ENCODE measurements at regions not wholly inside any gene's neighbourhood (a gene's known extent, or its start where the extent isn't known, plus 50 kb on each side); places are given as distances from the start of the nearest gene placed in this dataset.

- H3K27ac ChIP-seq = no peak overlapping the region
- no peak overlapping the region for H3K4me3 ChIP-seq
- WGBS (ENCODE audit: missing lambda C conversion rate) = 7% methylated on average over 3 of the region's 3 CpGs
- no peak for ATAC-seq
- DNase-seq (ENCODE audit: low read depth in 1 of 2, low spot score in 1 of 2) = no peak
- no peak for TF ChIP-seq HOXB5 (CRISPR knock-in tag; IDR thresholded peaks at IDR 0.05)
- no peak for TF ChIP-seq RAD21 (conservative IDR thresholded peaks at IDR 0.05 in 1 of 2, IDR thresholded peaks at IDR 0.05 in 1 of 2)
- no peak for TF ChIP-seq MYC (IDR thresholded peaks at IDR 0.05; ENCODE audit: borderline replicate concordance, low read length)
- no peak for TF ChIP-seq JUNB (IDR thresholded peaks at IDR 0.05)
- TF ChIP-seq ZFP36 (IDR thresholded peaks at IDR 0.05; ENCODE audit: borderline replicate concordance, partially characterized antibody) = no peak
- TF ChIP-seq FOSL2 (IDR thresholded peaks at IDR 0.05) = no peak
- TF ChIP-seq FOSL2 (CRISPR knock-in tag; IDR thresholded peaks at IDR 0.05) = no peak
- TF ChIP-seq HOXB13 (CRISPR knock-in tag; IDR thresholded peaks at IDR 0.05; ENCODE audit: low read depth) = no peak
- no peak for TF ChIP-seq CEBPB (IDR thresholded peaks at IDR 0.05)
- no peak for TF ChIP-seq POLR2AphosphoS2 (conservative IDR thresholded peaks at IDR 0.05; ENCODE audit: low read length)
- TF ChIP-seq EHF (CRISPR knock-in tag; IDR thresholded peaks at IDR 0.05) = no peak
- CTCF ChIA-PET = no interaction called here
- H3K4me2 ChIP-seq = no peak overlapping the region
- no peak for FAIRE-seq
- no peaks in the 10 kb centered on the region for H3K9me3 ChIP-seq
- POLR2A ChIA-PET = no interaction called here
- H3K4me1 ChIP-seq = no peaks in the 10 kb centered on the region
Observed at GRCh38 chr1:102105931-102106550, 109.3 kb upstream of the OLFM3 start.

- ChIA-PET POLR2A (no interaction called here), CTCF (no interaction called here)
- TF ChIP-seq EHF (CRISPR knock-in tag; IDR thresholded peaks at IDR 0.05) = no peak
- TF ChIP-seq EHMT2 (IDR thresholded peaks at IDR 0.05; ENCODE audit: low read depth) = no peak
- TF ChIP-seq HDAC2 (IDR thresholded peaks at IDR 0.05) = no peak
- no peak for TF ChIP-seq ZC3H11A (IDR thresholded peaks at IDR 0.05)
- TF ChIP-seq RNF2 (IDR thresholded peaks at IDR 0.05; ENCODE audit: borderline replicate concordance, low read depth) = no peak
- TF ChIP-seq KDM5A (IDR thresholded peaks at IDR 0.05) = no peak
- no peak for TF ChIP-seq HOXA7 (CRISPR knock-in tag; IDR thresholded peaks at IDR 0.05)
- no peak for TF ChIP-seq REST (IDR thresholded peaks at IDR 0.05)
- no peak for TF ChIP-seq GATA3 (IDR thresholded peaks at IDR 0.05; ENCODE audit: borderline replicate concordance)
- no peak for TF ChIP-seq MAX (IDR thresholded peaks at IDR 0.05)
- TF ChIP-seq ZFP36 (IDR thresholded peaks at IDR 0.05; ENCODE audit: borderline replicate concordance, partially characterized antibody) = no peak
- no peak for TF ChIP-seq MAZ (IDR thresholded peaks at IDR 0.05; ENCODE audit: borderline replicate concordance, low read depth, low read length)
- no peak for TF ChIP-seq NR3C1 (IDR thresholded peaks at IDR 0.05)
- no peak for TF ChIP-seq CBX2 (IDR thresholded peaks at IDR 0.05; ENCODE audit: borderline replicate concordance, low read depth)
- TF ChIP-seq ELK1 (IDR thresholded peaks at IDR 0.05; ENCODE audit: low read depth, low read length) = no peak
- H3K4me3 ChIP-seq = no peak overlapping the region
- no peaks in the 10 kb centered on the region for H3K9me3 ChIP-seq
- DNase-seq (ENCODE audit: low read depth in 1 of 2, low spot score in 1 of 2) = no peak
- no peak overlapping the region for H3K27ac ChIP-seq
- H3K4me2 ChIP-seq = no peak overlapping the region
- no peak for FAIRE-seq
- WGBS (ENCODE audit: missing lambda C conversion rate) = 30% methylated on average over 4 of the region's 4 CpGs
- H3K4me1 ChIP-seq = no peaks in the 10 kb centered on the region
- ATAC-seq = no peak
Observed at GRCh38 chr1:102103646-102104045, 106.9 kb upstream of the OLFM3 start.
